ENCODE measurements at regions not wholly inside any gene's neighbourhood (a gene's known extent, or its start where the extent isn't known, plus 50 kb on each side); places are given as distances from the start of the nearest gene placed in this dataset.

- no peak for TF ChIP-seq CTCF (conservative IDR thresholded peaks at IDR 0.05; ENCODE audit: low read depth, low read length)
- TF ChIP-seq EZH2 (IDR thresholded peaks at IDR 0.05; ENCODE audit: borderline replicate concordance, low read depth, low read length, poor library complexity, severe bottlenecking): no peak
Observed at GRCh38 chr4:154044742-154045485, 256.0 kb upstream of the SFRP2 start.
